ENCODE measurements at regions not wholly inside any gene's neighbourhood (a gene's known extent, or its start where the extent isn't known, plus 50 kb on each side); places are given as distances from the start of the nearest gene placed in this dataset.

GRCh38 chr6:22380236-22380635 lies 83.4 kb upstream of the PRL start:
- TF ChIP-seq POLR2A (IDR thresholded peaks at IDR 0.05) (no peak), CTCF (IDR thresholded peaks at IDR 0.05) (no peak)
- intact Hi-C loops (cut with DNase I): no loop called here
- no peaks in the 10 kb centered on the region for H3K27me3 ChIP-seq
- DNase-seq: no peak
- H3K27ac ChIP-seq: no peak overlapping the region
- H3K4me3 ChIP-seq (replicated peaks in 1 of 3): no peak overlapping the region
- no peaks in the 10 kb centered on the region for H3K36me3 ChIP-seq
- H3K9me3 ChIP-seq: no peaks in the 10 kb centered on the region
- 90 to 97% methylated on average over 3 of the region's 3 CpGs for WGBS, 2 donors
- H3K4me1 ChIP-seq: no peaks in the 10 kb centered on the region

GRCh38 chr6:22381845-22382544 lies 85.2 kb upstream of the PRL start:
- Histone ChIP-seq H3K27ac (no peak overlapping the region), H3K36me3 (no peaks in the 10 kb centered on the region), H3K4me1 (no peaks in the 10 kb centered on the region), H3K4me3 (replicated peaks in 1 of 3) (no peak overlapping the region), H3K9me3 (no peaks in the 10 kb centered on the region), H3K27me3 (no peaks in the 10 kb centered on the region)
- intact Hi-C loops (cut with DNase I): no loop called here
- TF ChIP-seq CTCF (IDR thresholded peaks at IDR 0.05) (no peak), POLR2A (IDR thresholded peaks at IDR 0.05) (no peak)
- 84 to 85% methylated on average over 9 of the region's 9 CpGs for WGBS, 2 donors
- no peak for DNase-seq

GRCh38 chr6:22383016-22383415 lies 86.2 kb upstream of the PRL start:
- intact Hi-C loops (cut with DNase I): no loop called here
- no peaks in the 10 kb centered on the region for H3K9me3 ChIP-seq
- no peaks in the 10 kb centered on the region for H3K27me3 ChIP-seq
- no peaks in the 10 kb centered on the region for H3K36me3 ChIP-seq
- H3K4me3 ChIP-seq (replicated peaks in 1 of 3): no peak overlapping the region
- WGBS, 2 donors: 88 to 94% methylated on average over 6 of the region's 6 CpGs
- no peak for DNase-seq
- H3K4me1 ChIP-seq: no peaks in the 10 kb centered on the region
- no peak overlapping the region for H3K27ac ChIP-seq
- TF ChIP-seq CTCF (IDR thresholded peaks at IDR 0.05) (no peak), POLR2A (IDR thresholded peaks at IDR 0.05) (no peak)

GRCh38 chr6:22392711-22393110 lies 95.9 kb upstream of the PRL start:
- no peak for DNase-seq
- TF ChIP-seq CTCF (IDR thresholded peaks at IDR 0.05) (no peak), POLR2A (IDR thresholded peaks at IDR 0.05) (no peak)
- 95 to 97% methylated on average over 8 of the region's 8 CpGs for WGBS, 2 donors
- no peak overlapping the region for H3K4me3 ChIP-seq (replicated peaks in 1 of 3)
- no peaks in the 10 kb centered on the region for H3K36me3 ChIP-seq
- H3K4me1 ChIP-seq: no peaks in the 10 kb centered on the region
- H3K27ac ChIP-seq: no peak overlapping the region
- intact Hi-C loops (cut with DNase I): no loop called here
- no peaks in the 10 kb centered on the region for H3K9me3 ChIP-seq
- H3K27me3 ChIP-seq: no peaks in the 10 kb centered on the region

- H3K9me3 ChIP-seq: no peaks in the 10 kb centered on the region
- no peaks in the 10 kb centered on the region for H3K4me1 ChIP-seq
- intact Hi-C loops (cut with DNase I): no loop called here
- H3K27ac ChIP-seq: no peak overlapping the region
- H3K36me3 ChIP-seq: no peaks in the 10 kb centered on the region
- H3K4me3 ChIP-seq (replicated peaks in 1 of 3): no peak overlapping the region
- no peak for TF ChIP-seq POLR2A (IDR thresholded peaks at IDR 0.05)
- TF ChIP-seq CTCF (IDR thresholded peaks at IDR 0.05): no peak
- 83 to 87% methylated on average over 2 of the region's 2 CpGs for WGBS, 2 donors
- H3K27me3 ChIP-seq: no peaks in the 10 kb centered on the region
- DNase-seq: no peak
Observed at GRCh38 chr6:22394691-22395090, 97.9 kb upstream of the PRL start.
